Dendritic cell treated with granulocyte-macrophage colony-stimulating factor and Interleukin-4, amounts not matched to agents 40 ng/mL and 50 ng/mL, for 4 days (primary cell): ENCODE measurements at regions not wholly inside any gene's neighbourhood (a gene's known extent, or its start where the extent isn't known, plus 50 kb on each side); places are given as distances from the start of the nearest gene placed in this dataset.

Experiments
- H3K27ac Mint-ChIP-seq: one replicate; pipeline ENCODE4 v1.8.0; 2022; ENCODE audit warnings: mild to moderate bottlenecking, mixed read lengths
- H3K27me3 Mint-ChIP-seq: one replicate; pipeline ENCODE4 v1.8.0; 2022; ENCODE audit warnings: mild to moderate bottlenecking, mixed read lengths
- H3K36me3 Mint-ChIP-seq: one replicate; pipeline ENCODE4 v1.8.0; 2022; ENCODE audit warnings: low read depth, mixed read lengths
- H3K4me1 Mint-ChIP-seq: one replicate; pipeline ENCODE4 v1.8.0; 2022; ENCODE audit warnings: low read depth, mixed read lengths
- H3K4me3 Mint-ChIP-seq: one replicate; pipeline ENCODE4 v1.8.0; 2022; ENCODE audit warnings: mild to moderate bottlenecking, moderate library complexity, mixed read lengths
- H3K9me3 Mint-ChIP-seq: one replicate; pipeline ENCODE4 v1.8.0; 2022; ENCODE audit warnings: mixed read lengths
- intact Hi-C: fragments of 100-400 bp; cut with micrococcal nuclease; formaldehyde crosslinking; loops from one replicate; pipeline ENCODE4 v1.15.0; 2022

DNA sequence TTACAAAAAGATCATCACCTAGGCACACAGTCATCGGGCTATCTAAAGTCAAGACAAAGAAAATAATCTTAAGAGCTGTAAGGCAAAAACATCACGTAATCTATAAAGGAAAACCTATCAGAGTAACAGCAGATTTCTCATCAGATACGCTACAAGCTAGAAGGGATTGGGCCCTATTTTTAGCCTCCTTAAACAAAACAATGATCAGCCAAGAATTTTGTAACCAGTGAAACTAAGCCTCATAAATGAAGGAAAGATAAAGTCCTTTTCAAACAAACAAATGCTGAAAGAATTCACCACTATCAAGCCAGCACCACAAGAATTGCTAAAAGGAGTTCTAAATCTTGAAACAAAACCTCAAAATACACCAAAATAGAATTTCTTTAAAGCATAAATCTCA is 191.6 kb upstream of the BMP4 start:
- peaks cover 52% of the 10 kb centered on the region for H3K9me3 Mint-ChIP-seq
- no peaks in the 10 kb centered on the region for H3K4me1 Mint-ChIP-seq
- H3K27ac Mint-ChIP-seq = no peak overlapping the region
- intact Hi-C loops = no loop called here
- no peaks in the 10 kb centered on the region for H3K36me3 Mint-ChIP-seq
- H3K4me3 Mint-ChIP-seq = no peak overlapping the region
- H3K27me3 Mint-ChIP-seq = no peaks in the 10 kb centered on the region

DNA sequence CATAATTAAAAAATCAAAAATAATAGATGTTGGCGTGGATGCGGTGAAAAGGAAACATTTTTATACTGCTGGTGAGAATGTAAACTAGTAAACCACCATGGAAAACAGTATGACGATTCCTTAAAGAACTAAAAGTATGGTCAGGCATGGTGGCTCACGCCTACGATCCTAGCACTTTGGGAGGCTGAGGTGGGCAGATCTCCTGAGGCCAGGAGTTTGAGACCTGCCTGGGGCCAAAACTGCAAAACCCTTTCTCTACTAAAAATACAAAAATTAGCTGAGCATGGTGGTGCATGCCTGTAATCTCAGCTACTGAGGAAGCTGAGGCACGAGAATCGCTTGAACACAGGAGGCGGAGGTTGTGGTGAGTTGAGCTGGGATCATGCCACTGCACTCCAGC is 195.7 kb upstream of the BMP4 start:
- intact Hi-C loops = no loop called here
- Mint-ChIP-seq H3K27me3 (no peaks in the 10 kb centered on the region), H3K36me3 (no peaks in the 10 kb centered on the region), H3K4me3 (no peak overlapping the region), H3K27ac (no peak overlapping the region), H3K4me1 (no peaks in the 10 kb centered on the region), H3K9me3 (peaks cover 36% of the 10 kb centered on the region)

DNA sequence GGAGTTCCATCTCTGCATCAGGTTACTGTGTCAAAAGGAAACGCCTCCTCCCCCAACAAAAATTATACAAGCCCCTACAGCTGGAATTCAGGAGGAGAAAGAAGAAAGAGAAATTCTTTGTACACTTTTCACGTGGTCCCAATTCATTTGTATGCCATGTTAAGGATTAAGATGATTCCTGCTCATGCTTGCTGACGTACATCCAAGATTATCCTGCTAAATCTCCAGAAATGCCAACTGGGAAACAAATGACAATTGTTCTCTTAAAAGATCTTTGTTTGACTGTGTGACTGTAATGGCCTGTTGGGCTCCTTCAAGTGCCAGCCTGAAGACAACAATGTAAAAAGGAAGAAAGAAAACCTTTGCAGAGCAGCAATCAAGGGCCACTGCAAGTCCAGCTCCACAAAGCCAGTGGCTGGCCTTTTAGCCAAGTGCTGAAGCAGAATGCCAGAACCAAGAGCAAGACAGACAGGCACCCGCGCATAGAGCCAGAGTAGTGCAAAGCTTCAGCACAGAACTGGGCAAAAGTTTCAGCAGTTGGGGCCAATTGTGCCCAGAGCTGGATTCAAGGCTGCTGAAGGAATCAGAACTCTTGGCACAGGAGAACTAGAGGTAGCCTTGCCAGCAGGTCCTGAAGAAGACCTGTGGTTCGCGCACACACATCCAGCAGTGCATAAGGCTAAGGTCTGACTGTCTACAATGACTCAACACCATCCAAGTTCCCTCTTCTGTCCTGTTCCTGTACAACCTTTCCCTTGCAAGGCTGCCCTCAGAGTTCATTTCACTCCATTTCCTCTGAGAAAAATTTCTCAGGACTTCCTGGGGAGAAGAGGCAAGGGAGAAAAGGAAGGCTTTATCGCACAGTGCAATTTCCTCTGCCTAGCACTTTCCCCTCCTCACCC is 209.7 kb upstream of the BMP4 start:
- Mint-ChIP-seq H3K27ac (no peak overlapping the region), H3K27me3 (peaks cover 2% of the 10 kb centered on the region), H3K4me3 (no peak overlapping the region), H3K36me3 (no peaks in the 10 kb centered on the region), H3K9me3 (no peaks in the 10 kb centered on the region), H3K4me1 (no peaks in the 10 kb centered on the region)
- intact Hi-C loops = no loop called here

DNA sequence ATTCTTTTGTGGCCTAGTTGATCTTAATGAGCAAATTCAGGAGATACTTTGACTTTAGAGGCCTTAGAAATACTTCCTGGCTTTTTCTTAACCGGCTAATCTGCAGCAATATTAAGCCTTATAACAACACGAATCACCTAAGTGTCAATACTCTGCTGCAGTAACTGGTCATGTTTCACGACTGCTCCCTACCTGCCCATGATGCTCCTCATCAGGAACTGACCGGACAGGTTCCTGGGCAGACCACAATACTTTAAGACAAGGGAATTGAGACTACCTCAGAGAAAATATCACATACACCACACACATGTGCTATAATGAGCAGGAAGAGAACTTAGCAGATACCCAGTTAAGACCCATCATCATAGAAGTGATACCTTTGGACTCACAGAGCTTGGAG is 211.9 kb upstream of the BMP4 start:
- H3K4me1 Mint-ChIP-seq = no peaks in the 10 kb centered on the region
- H3K36me3 Mint-ChIP-seq = no peaks in the 10 kb centered on the region
- H3K9me3 Mint-ChIP-seq = no peaks in the 10 kb centered on the region
- peaks cover 2% of the 10 kb centered on the region for H3K27me3 Mint-ChIP-seq
- H3K4me3 Mint-ChIP-seq = no peak overlapping the region
- intact Hi-C loops = no loop called here
- no peak overlapping the region for H3K27ac Mint-ChIP-seq

DNA sequence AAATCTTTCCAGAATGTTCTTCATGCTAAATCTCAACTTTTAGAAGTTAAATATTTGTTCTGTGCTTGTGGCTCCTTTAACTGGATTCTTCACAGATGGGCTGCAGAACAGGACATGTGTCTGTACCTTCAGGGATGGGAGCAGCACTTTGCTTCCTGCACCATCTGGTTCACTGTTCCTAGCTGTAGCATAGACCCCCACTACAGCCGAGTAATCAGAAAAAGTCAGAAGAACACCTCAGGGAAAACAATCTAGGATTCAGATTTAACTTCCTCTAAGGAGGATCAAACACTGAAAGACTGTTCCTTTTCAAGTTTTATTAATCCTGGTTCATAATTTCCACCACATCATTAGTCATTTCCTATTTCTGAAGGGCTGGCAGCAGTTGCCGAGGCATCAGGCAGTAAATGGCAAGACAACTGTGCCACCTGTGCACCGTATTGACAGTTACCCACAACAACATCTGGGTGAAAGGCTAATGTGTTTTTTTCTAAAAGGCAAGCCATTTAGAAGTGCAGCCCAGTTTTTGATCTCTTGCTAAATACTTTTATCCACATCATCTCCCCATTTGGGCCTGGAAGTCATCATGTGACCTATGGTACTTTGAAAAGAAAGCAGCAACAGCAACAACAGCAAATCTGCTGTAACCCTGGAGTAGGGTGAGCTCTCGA is 212.8 kb upstream of the BMP4 start:
- Mint-ChIP-seq H3K4me3 (no peak overlapping the region), H3K27ac (no peak overlapping the region), H3K36me3 (no peaks in the 10 kb centered on the region), H3K9me3 (no peaks in the 10 kb centered on the region), H3K4me1 (no peaks in the 10 kb centered on the region), H3K27me3 (peaks cover 2% of the 10 kb centered on the region)
- intact Hi-C loops = no loop called here

DNA sequence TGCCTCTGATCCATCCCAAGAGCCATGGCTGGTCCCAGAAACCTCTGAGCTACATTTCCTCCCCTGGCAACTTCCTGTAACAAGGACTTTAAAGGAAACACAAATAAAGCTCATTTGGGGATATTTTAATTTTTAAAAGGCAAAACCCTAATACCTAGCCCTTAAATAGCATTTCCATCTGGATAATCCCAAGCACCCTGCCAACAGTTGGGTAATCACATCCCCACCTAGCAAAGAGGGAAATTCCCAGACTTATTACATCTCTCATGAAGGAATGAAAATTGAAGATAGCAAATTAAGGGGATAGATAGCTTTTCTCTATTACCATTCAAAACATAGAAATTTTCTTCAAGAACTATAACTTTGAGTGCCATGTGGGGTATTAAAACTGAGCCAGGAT is 213.7 kb upstream of the BMP4 start:
- Mint-ChIP-seq H3K9me3 (no peaks in the 10 kb centered on the region), H3K27me3 (peaks cover 2% of the 10 kb centered on the region), H3K36me3 (no peaks in the 10 kb centered on the region), H3K4me1 (no peaks in the 10 kb centered on the region), H3K4me3 (no peak overlapping the region), H3K27ac (no peak overlapping the region)
- intact Hi-C loops = loop anchor here (10.0 kb wide), 1 partner anchor 1346 kb away; no protein-coding TSS in a partner anchor

DNA sequence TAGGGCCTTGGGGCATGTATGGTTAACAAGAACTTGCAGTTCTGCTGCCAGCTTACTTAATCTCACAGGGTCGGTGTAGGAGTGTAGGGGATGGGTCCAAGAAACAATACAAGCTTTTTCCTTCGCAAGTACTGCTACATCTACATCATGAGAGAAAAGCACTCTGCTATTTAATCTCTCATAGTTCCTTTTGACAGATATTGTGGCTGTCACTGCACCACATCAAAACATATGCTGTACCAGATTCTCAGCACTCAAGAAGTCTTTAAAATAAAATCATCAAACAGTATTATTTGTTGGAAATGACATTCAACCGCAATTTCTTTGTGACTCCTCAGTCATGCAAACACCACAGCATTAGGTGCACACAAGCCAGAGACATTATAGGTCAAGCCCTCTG is 215.5 kb upstream of the BMP4 start:
- Mint-ChIP-seq H3K9me3 (no peaks in the 10 kb centered on the region), H3K27ac (no peak overlapping the region), H3K27me3 (peaks cover 6% of the 10 kb centered on the region), H3K36me3 (no peaks in the 10 kb centered on the region), H3K4me1 (no peaks in the 10 kb centered on the region), H3K4me3 (no peak overlapping the region)
- intact Hi-C loops = loop anchor here (10.0 kb wide), 1 partner anchor 1347 kb away; no protein-coding TSS in a partner anchor

DNA sequence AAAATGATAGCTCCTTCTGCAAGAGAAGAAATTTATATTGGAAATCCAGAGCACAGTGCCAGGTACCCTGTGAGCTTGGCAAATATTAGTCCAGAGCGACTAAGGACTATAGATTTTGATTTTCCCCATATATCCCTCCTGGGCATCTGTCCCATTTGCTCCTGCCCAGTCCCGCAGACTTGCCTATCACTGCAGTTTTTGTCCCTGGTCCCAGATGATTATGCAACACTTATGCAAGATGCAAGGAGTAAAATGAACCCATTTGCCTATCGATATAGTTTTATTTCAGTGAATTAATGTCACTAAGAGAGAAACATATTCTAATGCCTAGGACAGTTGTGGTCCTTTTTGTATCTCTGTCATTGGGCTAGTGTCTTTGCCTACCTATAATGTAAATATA is 215.9 kb upstream of the BMP4 start:
- Mint-ChIP-seq H3K4me3 (no peak overlapping the region), H3K27ac (no peak overlapping the region), H3K4me1 (no peaks in the 10 kb centered on the region), H3K9me3 (no peaks in the 10 kb centered on the region), H3K27me3 (peaks cover 8% of the 10 kb centered on the region), H3K36me3 (no peaks in the 10 kb centered on the region)
- intact Hi-C loops = loop anchor here (10.0 kb wide), 1 partner anchor 1348 kb away; no protein-coding TSS in a partner anchor

DNA sequence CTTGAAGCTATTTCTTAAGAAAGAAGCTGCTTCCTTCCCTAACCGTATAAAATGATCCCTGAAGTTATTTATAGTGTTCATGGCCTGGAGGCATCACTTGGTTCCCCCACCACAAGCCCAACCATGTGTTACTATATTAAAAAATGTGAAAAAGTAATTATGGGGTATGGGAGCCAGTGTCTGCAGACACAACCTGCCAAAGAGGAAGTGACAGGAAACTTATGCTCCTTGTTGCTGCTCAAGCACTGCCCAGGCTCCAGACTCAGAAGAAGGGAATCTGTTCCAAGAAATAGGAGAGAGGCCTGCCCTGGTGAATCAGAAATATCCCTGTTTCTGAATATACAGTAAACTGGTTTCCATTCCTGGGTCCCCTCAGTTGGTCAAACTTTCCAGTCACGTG is 217.2 kb upstream of the BMP4 start:
- H3K9me3 Mint-ChIP-seq = no peaks in the 10 kb centered on the region
- H3K36me3 Mint-ChIP-seq = no peaks in the 10 kb centered on the region
- intact Hi-C loops = loop anchor here (10.0 kb wide), 1 partner anchor 1349 kb away; no protein-coding TSS in a partner anchor
- peaks cover 13% of the 10 kb centered on the region for H3K27me3 Mint-ChIP-seq
- no peaks in the 10 kb centered on the region for H3K4me1 Mint-ChIP-seq
- H3K4me3 Mint-ChIP-seq = no peak overlapping the region
- no peak overlapping the region for H3K27ac Mint-ChIP-seq

DNA sequence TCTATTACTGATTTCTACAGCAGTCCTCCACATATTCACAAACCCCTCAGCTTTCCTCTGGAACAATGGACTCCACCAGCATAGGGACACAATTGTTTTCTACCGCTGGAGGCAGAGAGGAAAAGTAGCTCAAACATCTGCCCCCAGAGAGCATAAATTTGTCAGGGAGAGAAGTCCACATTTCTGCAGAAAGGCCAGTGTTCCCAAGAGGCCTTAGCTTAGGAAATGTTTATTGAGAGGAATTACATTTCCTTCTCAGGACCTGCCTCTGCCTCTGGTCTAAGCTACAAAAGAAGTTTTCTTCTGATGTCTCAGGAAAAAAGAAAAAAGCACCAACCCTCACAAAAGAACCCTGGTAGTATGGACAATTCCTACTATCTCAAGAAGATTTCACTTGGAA is 217.8 kb upstream of the BMP4 start:
- intact Hi-C loops = loop anchor here (10.0 kb wide), 1 partner anchor 1350 kb away; no protein-coding TSS in a partner anchor
- Mint-ChIP-seq H3K9me3 (no peaks in the 10 kb centered on the region), H3K4me3 (no peak overlapping the region), H3K36me3 (no peaks in the 10 kb centered on the region), H3K27me3 (peaks cover 13% of the 10 kb centered on the region), H3K27ac (no peak overlapping the region), H3K4me1 (no peaks in the 10 kb centered on the region)

DNA sequence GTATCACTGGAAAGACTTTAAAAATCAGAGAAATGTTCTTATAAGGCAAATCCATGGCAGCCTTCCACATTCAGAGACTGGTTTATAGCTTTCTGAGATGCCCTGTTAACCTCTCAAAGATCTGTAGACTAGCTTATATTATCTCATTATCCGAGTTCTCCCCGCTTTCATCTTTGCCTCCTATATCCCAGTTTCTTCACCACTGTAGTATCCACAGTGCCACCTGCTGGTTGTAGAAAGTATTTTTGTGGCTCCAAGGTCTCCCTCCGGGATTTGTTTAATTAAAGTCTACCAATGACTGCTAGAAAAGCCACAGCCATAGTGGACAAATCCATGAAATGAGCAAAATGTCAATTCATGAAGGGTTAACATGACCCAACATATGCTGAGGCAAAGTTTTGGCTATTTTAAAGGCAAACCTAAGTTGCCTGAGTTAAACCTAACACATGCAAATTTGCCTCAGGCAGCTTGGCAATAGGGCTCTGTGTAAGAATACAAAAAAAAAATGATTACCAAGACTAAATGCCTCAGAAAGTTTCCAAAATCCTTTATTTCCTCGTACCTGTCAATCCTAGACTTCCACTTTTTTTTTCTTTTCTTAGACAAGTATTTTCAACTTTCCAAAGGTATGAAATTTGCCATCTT is 218.8 kb upstream of the BMP4 start:
- intact Hi-C loops = loop anchor here (5.0 to 10.0 kb wide), 2 partner anchors 638 to 1351 kb away; no protein-coding TSS in a partner anchor
- no peak overlapping the region for H3K27ac Mint-ChIP-seq
- H3K4me1 Mint-ChIP-seq = no peaks in the 10 kb centered on the region
- H3K9me3 Mint-ChIP-seq = no peaks in the 10 kb centered on the region
- no peaks in the 10 kb centered on the region for H3K36me3 Mint-ChIP-seq
- H3K27me3 Mint-ChIP-seq = peaks cover 13% of the 10 kb centered on the region
- H3K4me3 Mint-ChIP-seq = no peak overlapping the region

DNA sequence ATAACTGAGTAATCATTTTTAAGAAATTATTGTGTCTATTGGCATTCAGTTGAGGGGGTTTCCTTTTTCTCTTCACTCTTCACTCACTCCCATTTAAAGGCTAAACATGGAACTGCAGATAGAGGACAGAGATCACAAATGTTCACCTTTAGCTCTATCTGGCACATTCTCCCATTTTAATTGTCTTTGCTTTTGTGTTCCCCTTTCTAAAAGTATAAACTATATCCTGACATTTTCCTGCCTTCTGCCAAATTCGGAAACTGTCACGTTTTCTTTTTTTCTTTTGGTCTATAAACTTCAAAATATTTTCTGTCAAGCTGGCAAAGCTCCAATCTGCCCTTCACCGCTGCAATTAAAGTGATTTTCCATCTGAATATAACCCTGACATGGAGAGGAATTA is 219.8 kb upstream of the CDKN3 start:
- H3K27me3 Mint-ChIP-seq = peaks cover 13% of the 10 kb centered on the region
- H3K36me3 Mint-ChIP-seq = no peaks in the 10 kb centered on the region
- no peak overlapping the region for H3K4me3 Mint-ChIP-seq
- intact Hi-C loops = loop anchor here (5.0 to 10.0 kb wide), 2 partner anchors 640 to 1352 kb away; no protein-coding TSS in a partner anchor
- no peaks in the 10 kb centered on the region for H3K9me3 Mint-ChIP-seq
- H3K4me1 Mint-ChIP-seq = no peaks in the 10 kb centered on the region
- no peak overlapping the region for H3K27ac Mint-ChIP-seq

DNA sequence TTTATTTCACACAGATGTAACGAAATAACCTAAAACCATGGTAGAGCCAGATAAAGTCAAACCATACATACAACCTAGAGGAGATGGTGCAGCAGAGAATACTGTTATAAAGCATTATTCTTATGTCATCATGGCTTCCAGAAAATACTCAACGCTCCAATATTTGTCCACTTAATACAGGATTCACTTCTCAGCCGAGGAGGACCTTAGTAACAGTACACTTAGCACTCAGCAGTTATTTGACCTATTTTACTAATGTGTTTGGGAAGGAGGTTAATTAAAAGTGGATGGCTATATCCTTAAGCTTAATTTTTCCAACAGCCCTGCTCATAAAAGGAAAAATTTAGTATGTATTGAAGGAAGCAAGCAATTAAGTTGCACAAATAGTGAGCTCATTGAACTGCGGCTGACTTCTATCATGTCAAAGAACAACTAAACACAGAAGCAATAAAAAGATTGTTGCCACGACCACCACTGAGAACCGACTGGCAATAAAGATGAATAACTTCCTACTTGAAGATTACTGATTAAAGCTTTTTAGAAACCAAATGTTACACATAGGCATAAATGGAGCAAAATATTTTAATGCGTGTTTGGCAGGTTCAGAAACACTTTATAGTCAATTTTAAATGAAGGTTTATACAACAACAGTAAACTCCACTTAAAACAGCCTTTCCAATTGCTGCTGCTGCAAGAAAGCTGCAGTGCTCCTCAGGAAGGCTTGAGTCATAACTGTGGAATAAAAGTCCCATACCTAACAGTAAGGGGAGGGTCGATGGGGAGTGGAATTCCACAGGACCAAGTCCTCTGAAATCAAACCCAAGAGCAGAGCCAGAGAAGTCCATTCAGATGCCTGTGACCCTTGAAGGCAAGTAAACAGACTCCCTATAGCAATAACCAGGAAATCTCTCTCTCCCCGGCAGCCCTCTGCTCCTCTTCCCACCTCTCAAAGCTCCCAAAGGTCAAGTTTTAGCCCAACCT is 218.9 kb upstream of the CDKN3 start:
- Mint-ChIP-seq H3K9me3 (no peaks in the 10 kb centered on the region), H3K4me3 (no peak overlapping the region), H3K36me3 (no peaks in the 10 kb centered on the region), H3K27ac (no peak overlapping the region), H3K4me1 (no peaks in the 10 kb centered on the region), H3K27me3 (peaks cover 13% of the 10 kb centered on the region)
- intact Hi-C loops = loop anchor here (5.0 to 10.0 kb wide), 2 partner anchors 641 to 1353 kb away; no protein-coding TSS in a partner anchor
